Nephron (organoid): ENCODE measurements at regions not wholly inside any gene's neighbourhood (a gene's known extent, or its start where the extent isn't known, plus 50 kb on each side); places are given as distances from the start of the nearest gene placed in this dataset.

Experiments
- H3K27ac Mint-ChIP-seq, 3 experiments: 2 replicates each; pipeline ENCODE4 v1.8.0; 2020; ENCODE audit warnings: mixed read lengths in 3 of 3, mild to moderate bottlenecking in 2 of 3, moderate library complexity in 1 of 3
- H3K27me3 Mint-ChIP-seq: 2 replicates; pipeline ENCODE4 v1.8.0; 2021; ENCODE audit warnings: low read depth, mild to moderate bottlenecking, moderate library complexity, mixed read lengths
- H3K36me3 Mint-ChIP-seq: 2 replicates; pipeline ENCODE4 v1.8.0; 2020; ENCODE audit warnings: low read depth, mixed read lengths
- H3K4me1 Mint-ChIP-seq: 2 replicates; pipeline ENCODE4 v1.8.0; 2020; ENCODE audit warnings: mixed read lengths
- H3K4me3 Mint-ChIP-seq, 3 experiments: 2 replicates each; pipeline ENCODE4 v1.8.0; 2020; ENCODE audit warnings: mild to moderate bottlenecking in 3 of 3, mixed read lengths in 3 of 3, moderate library complexity in 2 of 3
- H3K9me3 Mint-ChIP-seq: 2 replicates; pipeline ENCODE4 v1.8.0; 2020; ENCODE audit warnings: mixed read lengths
- CTCF ChIP-seq, 3 experiments: fragments of 200-600 bp; sonication (generic); IDR thresholded peaks; one replicate each; pipeline ENCODE4 v1.5.0; 2021; ENCODE audit warnings: antibody characterized with exemption in 3 of 3; ENCODE audit not compliant: unreplicated experiment in 3 of 3

GRCh38 chr13:111625526-111626315, 305.3 kb downstream of the TEX29 start:
- H3K27ac Mint-ChIP-seq = no peak overlapping the region
- H3K9me3 Mint-ChIP-seq = peaks cover 2% of the 10 kb centered on the region
- no peaks in the 10 kb centered on the region for H3K36me3 Mint-ChIP-seq
- H3K27me3 Mint-ChIP-seq = peaks cover 29% of the 10 kb centered on the region
- no peaks in the 10 kb centered on the region for H3K4me1 Mint-ChIP-seq
- TF ChIP-seq CTCF (IDR thresholded peaks at IDR 0.05; ENCODE audit: unreplicated experiment in 3 of 3) = no peak
- H3K4me3 Mint-ChIP-seq = no peak overlapping the region

GRCh38 chr13:111626371-111627305, 306.2 kb downstream of the TEX29 start:
- Mint-ChIP-seq H3K4me1 (no peaks in the 10 kb centered on the region), H3K9me3 (peaks cover 2% of the 10 kb centered on the region), H3K27me3 (peaks cover 29% of the 10 kb centered on the region), H3K4me3 (no peak overlapping the region), H3K27ac (no peak overlapping the region), H3K36me3 (no peaks in the 10 kb centered on the region)
- TF ChIP-seq CTCF (IDR thresholded peaks at IDR 0.05; ENCODE audit: unreplicated experiment in 3 of 3) = no peak

GRCh38 chr13:111627596-111627995, 307.2 kb downstream of the TEX29 start:
- Mint-ChIP-seq H3K27me3 (peaks cover 37% of the 10 kb centered on the region), H3K4me3 (no peak overlapping the region), H3K9me3 (peaks cover 2% of the 10 kb centered on the region), H3K4me1 (no peaks in the 10 kb centered on the region), H3K36me3 (no peaks in the 10 kb centered on the region), H3K27ac (no peak overlapping the region)
- no peak for TF ChIP-seq CTCF (IDR thresholded peaks at IDR 0.05; ENCODE audit: unreplicated experiment in 3 of 3)

GRCh38 chr13:111629016-111629415, 308.6 kb downstream of the TEX29 start:
- H3K4me3 Mint-ChIP-seq = no peak overlapping the region
- H3K9me3 Mint-ChIP-seq = peaks cover 2% of the 10 kb centered on the region
- H3K27ac Mint-ChIP-seq = no peak overlapping the region
- no peak for TF ChIP-seq CTCF (IDR thresholded peaks at IDR 0.05; ENCODE audit: unreplicated experiment in 3 of 3)
- H3K36me3 Mint-ChIP-seq = no peaks in the 10 kb centered on the region
- H3K4me1 Mint-ChIP-seq = no peaks in the 10 kb centered on the region
- peaks cover 30% of the 10 kb centered on the region for H3K27me3 Mint-ChIP-seq

- Mint-ChIP-seq H3K27me3 (peaks cover 28% of the 10 kb centered on the region), H3K4me3 (no peak overlapping the region), H3K4me1 (no peaks in the 10 kb centered on the region), H3K36me3 (no peaks in the 10 kb centered on the region), H3K27ac (no peak overlapping the region), H3K9me3 (peaks cover 2% of the 10 kb centered on the region)
- TF ChIP-seq CTCF (IDR thresholded peaks at IDR 0.05; ENCODE audit: unreplicated experiment in 3 of 3) = no peak
Measured at GRCh38 chr13:111629457-111629856, 309.0 kb downstream of the TEX29 start.
